Retinal pigment epithelial cell (primary cell): ENCODE measurements at regions not wholly inside any gene's neighbourhood (a gene's known extent, or its start where the extent isn't known, plus 50 kb on each side); places are given as distances from the start of the nearest gene placed in this dataset.

Experiments
- DNase-seq: peaks from one replicate; pipeline ENCODE4 v3.0.0-alpha.2; 2010; ENCODE audit warnings: low read depth
- H3K4me3 ChIP-seq: 2 replicates; pipeline ENCODE4 v1.5.1; 2011; ENCODE audit warnings: mild to moderate bottlenecking, low read length, control low read depth, moderate library complexity
- TF ChIP-seq, protein P1 (sequence below): conservative IDR thresholded peaks from 2 replicates; pipeline ENCODE4 v1.5.1; 2011; ENCODE audit warnings: low read depth, low read length, control low read depth, inconsistent platforms

DNA sequence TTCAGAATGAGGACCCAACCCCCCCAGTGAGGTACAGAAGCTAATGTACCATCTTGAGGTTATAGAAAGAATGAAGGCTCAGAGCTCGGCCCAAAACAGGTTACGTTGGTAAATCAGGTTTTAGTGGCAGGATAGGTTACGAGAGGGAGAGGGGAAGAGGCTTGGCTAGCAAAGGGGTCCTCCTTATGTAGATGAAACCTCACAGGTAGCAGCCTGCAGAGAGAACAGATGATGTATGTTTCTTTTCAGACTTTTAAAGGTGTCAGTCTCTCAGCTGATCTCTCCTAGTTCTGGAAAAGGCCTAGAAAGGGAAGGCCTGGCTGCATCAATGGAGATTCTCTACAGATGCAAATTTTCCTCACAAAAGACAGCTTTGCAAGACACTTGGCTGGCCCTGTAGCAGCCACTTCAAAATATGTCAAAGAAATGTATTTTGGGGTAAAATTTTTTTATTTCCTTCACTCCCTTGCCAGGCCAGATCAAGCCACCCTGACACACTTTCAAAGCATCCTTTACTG, 71.7 kb upstream of the CPSF6 start:
- H3K4me3 ChIP-seq, result no peak overlapping the region
- DNase-seq, result no peak
- TF ChIP-seq, protein P1, sequence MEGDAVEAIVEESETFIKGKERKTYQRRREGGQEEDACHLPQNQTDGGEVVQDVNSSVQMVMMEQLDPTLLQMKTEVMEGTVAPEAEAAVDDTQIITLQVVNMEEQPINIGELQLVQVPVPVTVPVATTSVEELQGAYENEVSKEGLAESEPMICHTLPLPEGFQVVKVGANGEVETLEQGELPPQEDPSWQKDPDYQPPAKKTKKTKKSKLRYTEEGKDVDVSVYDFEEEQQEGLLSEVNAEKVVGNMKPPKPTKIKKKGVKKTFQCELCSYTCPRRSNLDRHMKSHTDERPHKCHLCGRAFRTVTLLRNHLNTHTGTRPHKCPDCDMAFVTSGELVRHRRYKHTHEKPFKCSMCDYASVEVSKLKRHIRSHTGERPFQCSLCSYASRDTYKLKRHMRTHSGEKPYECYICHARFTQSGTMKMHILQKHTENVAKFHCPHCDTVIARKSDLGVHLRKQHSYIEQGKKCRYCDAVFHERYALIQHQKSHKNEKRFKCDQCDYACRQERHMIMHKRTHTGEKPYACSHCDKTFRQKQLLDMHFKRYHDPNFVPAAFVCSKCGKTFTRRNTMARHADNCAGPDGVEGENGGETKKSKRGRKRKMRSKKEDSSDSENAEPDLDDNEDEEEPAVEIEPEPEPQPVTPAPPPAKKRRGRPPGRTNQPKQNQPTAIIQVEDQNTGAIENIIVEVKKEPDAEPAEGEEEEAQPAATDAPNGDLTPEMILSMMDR, result no peak

DNA sequence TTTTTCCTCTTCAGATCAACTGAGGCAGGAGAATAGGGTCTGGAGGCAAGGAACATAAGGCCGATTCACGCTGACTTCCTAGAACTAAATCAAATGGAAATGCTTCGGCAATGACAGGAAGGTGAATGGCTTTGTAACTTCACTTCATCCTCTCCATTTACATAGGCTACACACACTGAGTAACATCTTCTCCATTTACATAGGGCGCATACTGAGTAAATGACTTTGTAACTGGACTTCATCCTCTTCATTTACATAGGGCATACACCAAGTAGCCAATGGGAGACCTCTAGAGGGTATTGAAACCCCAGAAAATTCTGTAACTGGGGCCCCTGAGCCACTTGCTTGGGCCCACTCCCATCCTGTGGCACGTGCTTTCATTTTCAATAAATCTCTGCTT, 71.0 kb upstream of the CPSF6 start:
- H3K4me3 ChIP-seq, result no peak overlapping the region
- no peak for DNase-seq
- TF ChIP-seq, protein P1, result no peak

DNA sequence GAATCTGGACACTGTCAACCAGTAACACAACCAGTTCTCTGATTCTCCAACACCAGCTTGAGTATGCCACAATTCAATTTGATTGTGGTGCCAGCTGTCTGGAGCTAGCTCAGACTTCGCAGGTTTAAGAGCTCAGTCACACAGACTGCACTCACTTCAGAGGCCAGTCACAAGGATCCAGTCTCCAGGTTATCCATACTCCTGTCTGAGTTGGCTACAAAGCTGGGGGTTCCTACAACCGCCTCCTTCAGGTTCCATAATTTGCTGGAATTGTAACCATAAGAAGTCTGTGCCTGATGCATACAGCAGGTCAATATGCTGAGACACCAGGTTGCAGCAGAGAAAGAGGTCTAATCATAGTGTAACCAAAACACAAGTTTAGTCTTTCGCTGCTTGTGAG, 70.5 kb upstream of the CPSF6 start:
- TF ChIP-seq, protein P1, result no peak
- H3K4me3 ChIP-seq, result no peak overlapping the region

DNA sequence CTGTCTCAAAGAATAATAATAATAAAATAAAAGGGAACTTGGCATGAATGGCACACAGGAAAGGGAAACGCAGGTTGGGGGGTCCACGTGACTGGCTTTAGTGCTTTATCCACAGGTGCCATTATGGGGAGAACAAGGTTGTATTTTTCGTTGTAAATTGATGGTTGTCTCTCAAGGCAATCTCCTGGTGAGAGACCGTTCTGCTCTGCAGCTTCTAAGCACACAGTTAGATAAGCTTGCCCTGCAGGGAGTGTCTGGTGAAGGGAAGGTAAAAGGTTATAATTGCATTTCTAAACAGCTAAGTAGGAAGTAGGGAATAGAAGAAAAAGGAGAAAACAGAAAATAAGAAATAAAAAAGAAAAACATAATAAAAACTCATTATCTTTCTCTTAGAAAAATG, 69.1 kb upstream of the CPSF6 start:
- TF ChIP-seq, protein P1, result no peak
- DNase-seq, result no peak
- no peak overlapping the region for H3K4me3 ChIP-seq

More for the DNA sequence above, 70.5 kb upstream of the CPSF6 start:
- DNase-seq, result no peak

DNA sequence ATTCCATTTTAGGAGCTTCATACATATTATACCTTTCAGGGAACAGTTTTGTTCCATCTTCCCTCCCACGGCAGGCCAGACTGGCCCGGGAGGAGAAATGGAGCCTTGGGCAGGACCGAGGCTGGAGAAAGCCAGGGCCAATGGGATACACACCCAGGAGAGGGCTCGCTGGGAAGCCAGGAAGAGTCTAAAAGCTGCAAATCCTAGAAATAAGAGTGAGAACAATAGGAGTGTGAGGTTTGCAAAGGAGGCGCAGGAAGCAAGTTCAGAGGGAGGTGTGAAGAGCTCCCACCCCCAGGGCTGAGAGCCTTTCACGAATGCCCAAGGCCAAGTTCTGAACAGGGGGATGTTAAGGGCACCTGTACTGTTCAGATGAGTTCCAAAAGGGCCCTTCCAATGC, 67.5 kb upstream of the CPSF6 start:
- DNase-seq, result no peak
- TF ChIP-seq, protein P1, result no peak
- no peak overlapping the region for H3K4me3 ChIP-seq

DNA sequence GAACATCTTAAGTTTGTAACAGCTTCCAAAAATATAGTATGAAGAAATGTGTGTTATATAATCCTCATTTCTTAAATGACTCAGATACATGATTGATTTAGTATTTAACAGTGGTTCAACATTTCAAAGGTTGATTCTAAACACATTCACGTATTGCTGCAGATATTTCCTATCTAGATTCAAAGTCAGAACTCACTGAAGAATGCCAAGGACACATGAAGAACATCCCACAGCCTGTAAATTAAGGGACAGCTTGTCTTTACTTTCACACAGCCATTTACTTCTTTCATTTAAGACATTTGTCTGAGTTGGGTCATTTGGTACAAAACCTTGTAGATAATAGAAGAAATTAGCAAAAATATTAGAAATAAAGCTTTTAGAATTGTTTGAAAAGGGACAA, 66.9 kb upstream of the CPSF6 start:
- TF ChIP-seq, protein P1, result no peak
- no peak for DNase-seq
- no peak overlapping the region for H3K4me3 ChIP-seq

DNA sequence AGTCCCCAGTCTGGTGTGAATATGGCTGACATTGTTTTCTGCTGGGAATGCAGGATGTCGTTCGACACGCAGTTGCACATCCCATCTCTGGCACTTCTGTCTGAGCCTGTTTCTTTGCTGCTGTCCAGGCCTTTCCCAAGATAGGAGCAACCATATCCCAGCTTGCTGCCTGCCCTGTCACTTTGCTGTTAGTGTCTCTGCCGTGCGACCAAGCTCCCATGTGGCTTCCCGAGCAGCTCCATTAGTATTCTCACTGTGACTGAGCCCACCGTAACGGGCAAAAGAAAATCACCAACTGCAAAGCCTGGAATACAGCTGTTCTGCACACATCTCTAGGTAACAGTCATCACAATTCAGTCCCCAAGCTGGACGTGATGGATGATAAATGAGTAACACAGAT, 66.0 kb upstream of the CPSF6 start:
- TF ChIP-seq, protein P1, result no peak
- H3K4me3 ChIP-seq, result no peak overlapping the region
- DNase-seq, result no peak
